ENCODE measurements at regions not wholly inside any gene's neighbourhood (a gene's known extent, or its start where the extent isn't known, plus 50 kb on each side); places are given as distances from the start of the nearest gene placed in this dataset.

GRCh38 chr7:156195276-156195675 lies 383.0 kb upstream of the SHH start:
- no peaks in the 10 kb centered on the region; the same call in 2 of the 3 replicates for H3K9me3 ChIP-seq
- H3K4me2 ChIP-seq, result no peak overlapping the region
- FAIRE-seq (no peak), DNase-seq (ENCODE audit: low read depth in 1 of 2, low spot score in 1 of 2) (no peak), ATAC-seq (no peak)
- no peak overlapping the region for H3K27ac ChIP-seq
- 44% methylated on average over 4 of the region's 4 CpGs for WGBS (ENCODE audit: missing lambda C conversion rate)
- ChIA-PET POLR2A (no interaction called here), CTCF (no interaction called here)
- 0 out of 3 replicates have a peak, but pooled peaks cover 6% of the 10 kb centered on the region for H3K4me1 ChIP-seq
- H3K4me3 ChIP-seq, result no peak overlapping the region
- no peak for TF ChIP-seq HDAC2 (IDR thresholded peaks at IDR 0.05)
- TF ChIP-seq NR3C1 (IDR thresholded peaks at IDR 0.05), result no peak
- no peak for TF ChIP-seq TP53 (CRISPR knock-in tag; IDR thresholded peaks at IDR 0.05)
- TF ChIP-seq USF2 (IDR thresholded peaks at IDR 0.05), result no peak
- TF ChIP-seq ZNF302 (CRISPR knock-in tag; IDR thresholded peaks at IDR 0.05), result no peak
- TF ChIP-seq TFCP2L1 (CRISPR knock-in tag; IDR thresholded peaks at IDR 0.05), result no peak
- no peak for TF ChIP-seq ZFP36 (IDR thresholded peaks at IDR 0.05; ENCODE audit: borderline replicate concordance, partially characterized antibody)
- no peak for TF ChIP-seq REST (IDR thresholded peaks at IDR 0.05)
- no peak for TF ChIP-seq CHD2 (IDR thresholded peaks at IDR 0.05; ENCODE audit: low read length, partially characterized antibody)
- no peak for TF ChIP-seq GATA3 (IDR thresholded peaks at IDR 0.05; ENCODE audit: borderline replicate concordance)
- TF ChIP-seq BHLHE40 (IDR thresholded peaks at IDR 0.05; ENCODE audit: low read depth, low read length), result no peak
- TF ChIP-seq JUN (IDR thresholded peaks at IDR 0.05), result no peak
- no peak for TF ChIP-seq CTCF (IDR thresholded peaks at IDR 0.05)
- no peak for TF ChIP-seq EHMT2 (IDR thresholded peaks at IDR 0.05; ENCODE audit: low read depth)

GRCh38 chr7:156194813-156195212 lies 382.6 kb upstream of the SHH start:
- H3K4me2 ChIP-seq, result no peak overlapping the region
- peaks cover 2% of the 10 kb centered on the region; the same call in 1 of the 3 replicates for H3K9me3 ChIP-seq
- 0 out of 3 replicates have a peak, but pooled peaks cover 6% of the 10 kb centered on the region for H3K4me1 ChIP-seq
- DNase-seq (ENCODE audit: low read depth in 1 of 2, low spot score in 1 of 2) (no peak), ATAC-seq (no peak), FAIRE-seq (no peak)
- H3K27ac ChIP-seq, result no peak overlapping the region; a peak in 1 of 6 replicates
- ChIA-PET POLR2A (no interaction called here), CTCF (interaction anchor here (0.5 to 1.3 kb wide), 2 partner anchors 11 to 75 kb away, joined by 3 read pairs; no protein-coding TSS in a partner anchor)
- 70% methylated on average over 11 of the region's 11 CpGs for WGBS (ENCODE audit: missing lambda C conversion rate)
- TF ChIP-seq RNF2 (IDR thresholded peaks at IDR 0.05; ENCODE audit: borderline replicate concordance, low read depth), result no peak
- TF ChIP-seq RARB (CRISPR knock-in tag; IDR thresholded peaks at IDR 0.05), result no peak
- TF ChIP-seq ZNF302 (CRISPR knock-in tag; IDR thresholded peaks at IDR 0.05), result no peak
- no peak for TF ChIP-seq KDM5A (IDR thresholded peaks at IDR 0.05)
- TF ChIP-seq PHF8 (IDR thresholded peaks at IDR 0.05; ENCODE audit: borderline replicate concordance, low read depth), result no peak
- TF ChIP-seq JUN (IDR thresholded peaks at IDR 0.05), result no peak
- no peak for TF ChIP-seq HOXB13 (CRISPR knock-in tag; IDR thresholded peaks at IDR 0.05; ENCODE audit: low read depth)
- no peak overlapping the region for H3K4me3 ChIP-seq
